Gastrocnemius medialis (tissue), 4 donors: ENCODE measurements at regions not wholly inside any gene's neighbourhood (a gene's known extent, or its start where the extent isn't known, plus 50 kb on each side); places are given as distances from the start of the nearest gene placed in this dataset.

Source experiments
- POLR2A ChIP-seq, 2 donors: fragments of 450-650 bp; IDR thresholded peaks; one replicate each; pipeline ENCODE4 v1.6.1; 2017; ENCODE audit warnings: antibody characterized with exemption in 2 of 2, mild to moderate bottlenecking in 2 of 2, moderate library complexity in 2 of 2
- TF ChIP-seq, protein P1 (sequence below), 5 experiments: fragments of 450-650 bp in 3 of 5; fragments of 200-600 bp in 2 of 5; sonication (generic) in 2 of 5; IDR thresholded peaks in 4 of 5; conservative IDR thresholded peaks in 1 of 5; 1 replicate in 4 of 5; 2 replicates in 1 of 5; pipeline ENCODE4 v1.5.1; 2016 to 2019; ENCODE audit warnings: antibody characterized with exemption in 5 of 5, mild to moderate bottlenecking in 3 of 5, moderate library complexity in 3 of 5

DNA sequence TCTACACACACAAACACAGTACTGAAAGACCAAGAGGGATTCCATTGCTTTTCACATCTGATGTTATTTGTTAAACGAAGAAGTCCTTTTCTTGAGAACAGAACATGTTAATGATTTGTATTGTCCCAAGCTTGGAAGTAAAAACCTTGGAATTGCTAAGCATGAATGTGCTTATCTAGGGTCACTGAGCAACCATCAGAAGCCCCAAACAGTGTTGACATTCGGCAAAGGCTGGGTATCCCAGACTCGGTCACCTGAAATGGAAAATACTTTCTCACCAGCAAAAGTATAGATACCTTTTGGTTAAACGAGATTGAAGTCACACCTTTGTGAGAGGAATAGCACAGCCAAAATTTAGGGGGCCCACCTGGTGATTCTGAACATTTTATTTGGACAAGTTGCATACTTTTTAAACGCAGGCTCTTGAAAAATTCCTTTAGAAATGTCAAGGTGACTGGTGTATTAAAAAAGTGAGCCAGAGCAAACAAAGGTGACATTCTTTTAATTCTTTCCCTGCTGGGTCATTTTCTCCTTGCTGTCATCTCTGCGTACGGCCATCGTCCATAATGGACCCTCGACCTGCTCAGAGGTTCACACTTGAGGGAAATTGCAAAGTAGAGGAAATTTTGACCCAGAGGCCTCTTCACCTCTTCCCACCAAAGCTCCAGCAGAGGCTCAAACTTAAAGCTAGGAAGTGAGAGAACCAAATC, 95.8 kb upstream of the FOXA2 start:
- TF ChIP-seq, protein P1, sequence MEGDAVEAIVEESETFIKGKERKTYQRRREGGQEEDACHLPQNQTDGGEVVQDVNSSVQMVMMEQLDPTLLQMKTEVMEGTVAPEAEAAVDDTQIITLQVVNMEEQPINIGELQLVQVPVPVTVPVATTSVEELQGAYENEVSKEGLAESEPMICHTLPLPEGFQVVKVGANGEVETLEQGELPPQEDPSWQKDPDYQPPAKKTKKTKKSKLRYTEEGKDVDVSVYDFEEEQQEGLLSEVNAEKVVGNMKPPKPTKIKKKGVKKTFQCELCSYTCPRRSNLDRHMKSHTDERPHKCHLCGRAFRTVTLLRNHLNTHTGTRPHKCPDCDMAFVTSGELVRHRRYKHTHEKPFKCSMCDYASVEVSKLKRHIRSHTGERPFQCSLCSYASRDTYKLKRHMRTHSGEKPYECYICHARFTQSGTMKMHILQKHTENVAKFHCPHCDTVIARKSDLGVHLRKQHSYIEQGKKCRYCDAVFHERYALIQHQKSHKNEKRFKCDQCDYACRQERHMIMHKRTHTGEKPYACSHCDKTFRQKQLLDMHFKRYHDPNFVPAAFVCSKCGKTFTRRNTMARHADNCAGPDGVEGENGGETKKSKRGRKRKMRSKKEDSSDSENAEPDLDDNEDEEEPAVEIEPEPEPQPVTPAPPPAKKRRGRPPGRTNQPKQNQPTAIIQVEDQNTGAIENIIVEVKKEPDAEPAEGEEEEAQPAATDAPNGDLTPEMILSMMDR (IDR thresholded peaks at IDR 0.05 in 4 of 5, conservative IDR thresholded peaks at IDR 0.05 in 1 of 5): no peak
- TF ChIP-seq POLR2A (IDR thresholded peaks at IDR 0.05): no peak
